ENCODE measurements at regions not wholly inside any gene's neighbourhood (a gene's known extent, or its start where the extent isn't known, plus 50 kb on each side); places are given as distances from the start of the nearest gene placed in this dataset.

- H3K4me3 ChIP-seq (ENCODE audit: low read depth, low read length) = no peak overlapping the region
- Mint-ChIP-seq H3K36me3 (ENCODE audit: insufficient read depth, unreplicated experiment) (no peaks in the 10 kb centered on the region), H3K4me3 (ENCODE audit: unreplicated experiment) (no peak overlapping the region), H3K9me3 (ENCODE audit: unreplicated experiment) (no peaks in the 10 kb centered on the region), H3K27ac (ENCODE audit: unreplicated experiment) (no peak overlapping the region), H3K27me3 (ENCODE audit: insufficient read depth, unreplicated experiment) (no peaks in the 10 kb centered on the region), H3K4me1 (ENCODE audit: low read depth, unreplicated experiment) (no peaks in the 10 kb centered on the region)
- TF ChIP-seq, protein P1, sequence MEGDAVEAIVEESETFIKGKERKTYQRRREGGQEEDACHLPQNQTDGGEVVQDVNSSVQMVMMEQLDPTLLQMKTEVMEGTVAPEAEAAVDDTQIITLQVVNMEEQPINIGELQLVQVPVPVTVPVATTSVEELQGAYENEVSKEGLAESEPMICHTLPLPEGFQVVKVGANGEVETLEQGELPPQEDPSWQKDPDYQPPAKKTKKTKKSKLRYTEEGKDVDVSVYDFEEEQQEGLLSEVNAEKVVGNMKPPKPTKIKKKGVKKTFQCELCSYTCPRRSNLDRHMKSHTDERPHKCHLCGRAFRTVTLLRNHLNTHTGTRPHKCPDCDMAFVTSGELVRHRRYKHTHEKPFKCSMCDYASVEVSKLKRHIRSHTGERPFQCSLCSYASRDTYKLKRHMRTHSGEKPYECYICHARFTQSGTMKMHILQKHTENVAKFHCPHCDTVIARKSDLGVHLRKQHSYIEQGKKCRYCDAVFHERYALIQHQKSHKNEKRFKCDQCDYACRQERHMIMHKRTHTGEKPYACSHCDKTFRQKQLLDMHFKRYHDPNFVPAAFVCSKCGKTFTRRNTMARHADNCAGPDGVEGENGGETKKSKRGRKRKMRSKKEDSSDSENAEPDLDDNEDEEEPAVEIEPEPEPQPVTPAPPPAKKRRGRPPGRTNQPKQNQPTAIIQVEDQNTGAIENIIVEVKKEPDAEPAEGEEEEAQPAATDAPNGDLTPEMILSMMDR (IDR thresholded peaks at IDR 0.05; ENCODE audit: insufficient read depth in 1 of 2, low read depth in 1 of 2, low read length in 1 of 2, severe bottlenecking in 1 of 2, unreplicated experiment in 1 of 2) = no peak
- ChIA-PET CTCF (interaction anchor here (0.7 to 1.1 kb wide), 2 partner anchors 495 to 547 kb away, joined by 3 to 4 read pairs; no protein-coding TSS in a partner anchor), POLR2A (no interaction called here)
- H3K36me3 ChIP-seq (ENCODE audit: control insufficient read depth, insufficient read depth, low read length) = no peaks in the 10 kb centered on the region
- H3K9me3 ChIP-seq = no peaks in the 10 kb centered on the region
- H3K4me1 ChIP-seq = no peaks in the 10 kb centered on the region
- DNase-seq = no peak
- intact Hi-C loops (cut with micrococcal nuclease; ENCODE audit: unreplicated experiment) = no loop called here
- H3K27me3 ChIP-seq (replicated peaks; ENCODE audit: control insufficient read depth, insufficient read depth, low read length) = no peaks in the 10 kb centered on the region
- BruUV-seq (replicated peaks) = no TSS peak
Observed at GRCh38 chr9:90098408-90098807, 493.6 kb downstream of the GADD45G start.

- intact Hi-C loops (cut with micrococcal nuclease; ENCODE audit: unreplicated experiment) = no loop called here
Observed at GRCh38 chr9:90099262-90099963, 494.6 kb downstream of the GADD45G start.

GRCh38 chr9:90100014-90100413 is 495.2 kb downstream of the GADD45G start:
- Mint-ChIP-seq H3K4me3 (ENCODE audit: unreplicated experiment) (no peak overlapping the region), H3K4me1 (ENCODE audit: low read depth, unreplicated experiment) (no peaks in the 10 kb centered on the region), H3K27ac (ENCODE audit: unreplicated experiment) (no peak overlapping the region), H3K9me3 (ENCODE audit: unreplicated experiment) (no peaks in the 10 kb centered on the region), H3K36me3 (ENCODE audit: insufficient read depth, unreplicated experiment) (no peaks in the 10 kb centered on the region), H3K27me3 (ENCODE audit: insufficient read depth, unreplicated experiment) (no peaks in the 10 kb centered on the region)
- TF ChIP-seq, protein P1 (IDR thresholded peaks at IDR 0.05; ENCODE audit: insufficient read depth in 1 of 2, low read depth in 1 of 2, low read length in 1 of 2, severe bottlenecking in 1 of 2, unreplicated experiment in 1 of 2) = no peak
- intact Hi-C loops (cut with micrococcal nuclease; ENCODE audit: unreplicated experiment) = loop anchor here (5.0 kb wide), 2 partner anchors 103 to 178 kb away; no protein-coding TSS in a partner anchor
- DNase-seq = no peak
- Histone ChIP-seq H3K4me1 (no peaks in the 10 kb centered on the region), H3K36me3 (ENCODE audit: control insufficient read depth, insufficient read depth, low read length) (no peaks in the 10 kb centered on the region), H3K27me3 (replicated peaks; ENCODE audit: control insufficient read depth, insufficient read depth, low read length) (no peaks in the 10 kb centered on the region), H3K4me3 (ENCODE audit: low read depth, low read length) (no peak overlapping the region), H3K9me3 (no peaks in the 10 kb centered on the region)
- CTCF ChIA-PET = interaction anchor here (0.6 to 4.7 kb wide), 5 partner anchors 176 to 507 kb away, joined by 3 to 55 read pairs (median 10); partner anchors contain the start of gene GADD45G
- no TSS peak for BruUV-seq (replicated peaks)
- POLR2A ChIA-PET = no interaction called here

More at GRCh38 chr9:90099262-90099963, 494.6 kb downstream of the GADD45G start:
- no TSS peak for BruUV-seq (replicated peaks)
- H3K4me3 Mint-ChIP-seq (ENCODE audit: unreplicated experiment) = no peak overlapping the region
- TF ChIP-seq, protein P1 (IDR thresholded peaks at IDR 0.05; ENCODE audit: insufficient read depth in 1 of 2, low read depth in 1 of 2, low read length in 1 of 2, severe bottlenecking in 1 of 2, unreplicated experiment in 1 of 2) = peak in 1 of 2 experiments; percentile 14
- Histone ChIP-seq H3K9me3 (no peaks in the 10 kb centered on the region), H3K36me3 (ENCODE audit: control insufficient read depth, insufficient read depth, low read length) (no peaks in the 10 kb centered on the region), H3K27me3 (replicated peaks; ENCODE audit: control insufficient read depth, insufficient read depth, low read length) (no peaks in the 10 kb centered on the region), H3K4me3 (ENCODE audit: low read depth, low read length) (no peak overlapping the region), H3K4me1 (no peaks in the 10 kb centered on the region)
- H3K27me3 Mint-ChIP-seq (ENCODE audit: insufficient read depth, unreplicated experiment) = no peaks in the 10 kb centered on the region
- no peaks in the 10 kb centered on the region for H3K36me3 Mint-ChIP-seq (ENCODE audit: insufficient read depth, unreplicated experiment)
- no peak for DNase-seq
- POLR2A ChIA-PET = no interaction called here
- no peak overlapping the region for H3K27ac Mint-ChIP-seq (ENCODE audit: unreplicated experiment)
- no peaks in the 10 kb centered on the region for H3K4me1 Mint-ChIP-seq (ENCODE audit: low read depth, unreplicated experiment)
- no peaks in the 10 kb centered on the region for H3K9me3 Mint-ChIP-seq (ENCODE audit: unreplicated experiment)
- CTCF ChIA-PET = interaction anchor here (0.6 to 4.7 kb wide), 5 partner anchors 175 to 506 kb away, joined by 3 to 55 read pairs (median 10); partner anchors contain the start of gene GADD45G

All from Caco-2 (cell line).